H1 (cell line): ENCODE measurements at regions not wholly inside any gene's neighbourhood (a gene's known extent, or its start where the extent isn't known, plus 50 kb on each side); places are given as distances from the start of the nearest gene placed in this dataset.

Experiments used
- CTCF ChIA-PET: fragments of 300-600 bp; sonication (Branson Sonifier 250); formaldehyde crosslinking; loops from one replicate; lab custom pipeline; 2021; ENCODE audit not compliant: partially characterized antibody; lab: Charles Lee
- POLR2A ChIA-PET: fragments of 300-600 bp; sonication (Branson Sonifier 250); formaldehyde crosslinking; loops from one replicate; lab custom pipeline; 2021; ENCODE audit warnings: inconsistent platforms; ENCODE audit not compliant: partially characterized antibody; lab: Charles Lee
- DNase-seq, 2 experiments: peaks; one replicate each; pipeline versions ENCODE4 v3.0.0 to v3.0.0-alpha.2; 2010 to 2022; ENCODE audit warnings: low spot score in 2 of 2, low read depth in 1 of 2, mixed read lengths in 1 of 2
- FAIRE-seq: peaks from 2 replicates; lab custom pipeline; 2011; peaks lifted over from hg19 to GRCh38; lab: Jason Lieb, UNC
- H2AFZ ChIP-seq: 2 replicates; pipeline ENCODE4 v1.8.1; 2012; ENCODE audit warnings: low read length, inconsistent platforms
- H2AK5ac ChIP-seq: 2 replicates; pipeline ENCODE4 v1.6.1; 2013; ENCODE audit warnings: low read depth, low read length
- H2BK120ac ChIP-seq: replicated peaks from 2 replicates; pipeline ENCODE3; 2013; ENCODE audit warnings: low read depth, low read length, inconsistent platforms
- H2BK12ac ChIP-seq: 2 replicates; pipeline ENCODE4 v1.6.1; 2013; ENCODE audit warnings: low read depth, low read length
- H2BK15ac ChIP-seq: 2 replicates; pipeline ENCODE4 v1.6.1; 2013; ENCODE audit warnings: low read length
- H2BK20ac ChIP-seq: 2 replicates; pipeline ENCODE4 v1.6.1; 2013; ENCODE audit warnings: low read length
- H2BK5ac ChIP-seq: 2 replicates; pipeline ENCODE4 v1.6.1; 2013; ENCODE audit warnings: low read depth, low read length
- H3K14ac ChIP-seq: 2 replicates; pipeline ENCODE4 v1.6.1; 2013; ENCODE audit warnings: inconsistent platforms; ENCODE audit not compliant: insufficient read length
- H3K18ac ChIP-seq: 2 replicates; pipeline ENCODE4 v1.6.1; 2013; ENCODE audit warnings: low read length; ENCODE audit errors: extremely low read depth
- H3K23ac ChIP-seq: 2 replicates; pipeline ENCODE4 v1.6.1; 2013; ENCODE audit warnings: inconsistent platforms; ENCODE audit not compliant: insufficient read length
- H3K23me2 ChIP-seq: 2 replicates; pipeline ENCODE4 v1.6.1; 2013; ENCODE audit warnings: low read depth, low read length
- H3K27ac ChIP-seq: 2 replicates; pipeline ENCODE4 v1.6.1; 2011; ENCODE audit warnings: low read depth, low read length, inconsistent platforms
- H3K27me3 ChIP-seq, 4 experiments: replicated peaks in 1 of 4; 1 replicate in 1 of 4; 2 replicates in 3 of 4; pipeline versions ENCODE4 v1.6.1 to v1.8.1; 2011 to 2013; ENCODE audit warnings: low read length in 3 of 4, mild to moderate bottlenecking in 3 of 4, inconsistent platforms in 2 of 4, mixed read lengths in 2 of 4, moderate library complexity in 1 of 4; ENCODE audit not compliant: control insufficient read depth in 3 of 4, insufficient read depth in 3 of 4; ENCODE audit errors: extremely low read depth in 1 of 4
- H3K36me3 ChIP-seq, 4 experiments: 2 replicates each; pipeline versions ENCODE4 v1.6.1 to v1.8.1; 2011 to 2013; ENCODE audit warnings: mild to moderate bottlenecking in 4 of 4, low read length in 3 of 4, moderate library complexity in 2 of 4, control low read depth in 1 of 4, inconsistent platforms in 1 of 4; ENCODE audit not compliant: insufficient read depth in 4 of 4, control insufficient read depth in 2 of 4
- H3K4ac ChIP-seq: replicated peaks from 2 replicates; pipeline ENCODE3; 2013; ENCODE audit warnings: low read length, low read depth, mixed read lengths, inconsistent platforms; ENCODE audit not compliant: insufficient read length
- H3K4me1 ChIP-seq, 4 experiments: replicated peaks in 1 of 4; 1 replicate in 1 of 4; 2 replicates in 3 of 4; pipeline versions ENCODE4 v1.6.1 to v1.8.1; 2011 to 2013; ENCODE audit warnings: low read length in 3 of 4, inconsistent platforms in 2 of 4, mixed read lengths in 1 of 4; ENCODE audit not compliant: insufficient read depth in 4 of 4, control insufficient read depth in 3 of 4
- H3K4me2 ChIP-seq, 2 experiments: 2 replicates each; pipeline versions ENCODE4 v1.6.1 to v1.8.1; 2011 to 2013; ENCODE audit warnings: low read depth in 2 of 2, low read length in 2 of 2, control low read depth in 1 of 2, inconsistent platforms in 1 of 2, mild to moderate bottlenecking in 1 of 2; ENCODE audit not compliant: insufficient read depth in 1 of 2
- H3K4me3 ChIP-seq, 4 experiments: fragments of 200-600, 300-600 bp in 1 of 4; sonication (generic), shearing (Covaris generic), sonication (Bioruptor Twin) in 1 of 4; 2 replicates each; pipeline versions ENCODE4 v1.5.1 to v1.8.1; 2011 to 2016; ENCODE audit warnings: low read length in 4 of 4, low read depth in 3 of 4, control low read depth in 2 of 4, inconsistent platforms in 2 of 4, mild to moderate bottlenecking in 2 of 4, mixed read lengths in 1 of 4, moderate library complexity in 1 of 4; ENCODE audit not compliant: insufficient read depth in 2 of 4; ENCODE audit errors: extremely low read depth in 1 of 4
- H3K56ac ChIP-seq: replicated peaks from 2 replicates; pipeline ENCODE3; 2013; ENCODE audit warnings: low read depth, mild to moderate bottlenecking, mixed read lengths, low read length, inconsistent platforms; ENCODE audit not compliant: insufficient read length
- H3K79me1 ChIP-seq: 2 replicates; pipeline ENCODE4 v1.6.1; 2013; ENCODE audit warnings: low read depth, low read length, control low read depth
- H3K79me2 ChIP-seq, 2 experiments: 2 replicates each; pipeline versions ENCODE4 v1.6.1 to v1.8.1; 2012 to 2013; ENCODE audit warnings: low read length in 2 of 2, mild to moderate bottlenecking in 2 of 2, inconsistent platforms in 1 of 2; ENCODE audit not compliant: insufficient read depth in 2 of 2, control insufficient read depth in 1 of 2
- H3K9ac ChIP-seq, 4 experiments: replicated peaks in 1 of 4; 1 replicate in 1 of 4; 2 replicates in 3 of 4; pipeline versions ENCODE4 v1.6.1 to v1.8.1; 2011 to 2013; ENCODE audit warnings: low read depth in 3 of 4, low read length in 3 of 4, control low read depth in 2 of 4, mild to moderate bottlenecking in 2 of 4, moderate library complexity in 2 of 4, inconsistent platforms in 1 of 4; ENCODE audit errors: extremely low read depth in 1 of 4
- H3K9me3 ChIP-seq, 2 experiments: 2 replicates each; pipeline versions ENCODE4 v1.6.1 to v1.8.1; 2012 to 2013; ENCODE audit warnings: mild to moderate bottlenecking in 2 of 2, moderate library complexity in 2 of 2, control low read depth in 1 of 2, inconsistent platforms in 1 of 2, low read depth in 1 of 2, low read length in 1 of 2, mixed read lengths in 1 of 2; ENCODE audit not compliant: insufficient read depth in 2 of 2
- H4K20me1 ChIP-seq, 2 experiments: replicated peaks in 1 of 2; 2 replicates each; pipeline versions ENCODE3 to v1.8.1; 2011 to 2013; ENCODE audit warnings: inconsistent platforms in 2 of 2, low read length in 2 of 2, mild to moderate bottlenecking in 1 of 2; ENCODE audit not compliant: insufficient read depth in 2 of 2, control insufficient read depth in 1 of 2
- H4K5ac ChIP-seq: 2 replicates; pipeline ENCODE4 v1.6.1; 2013; ENCODE audit warnings: low read length, low read depth, mixed read lengths, inconsistent platforms; ENCODE audit not compliant: insufficient read length
- H4K8ac ChIP-seq: 2 replicates; pipeline ENCODE4 v1.8.0; 2013; ENCODE audit warnings: mild to moderate bottlenecking, moderate library complexity, low read length, inconsistent platforms; ENCODE audit not compliant: insufficient read depth; ENCODE audit errors: extremely low read depth
- H4K91ac ChIP-seq: replicated peaks from 2 replicates; pipeline ENCODE3; 2013; ENCODE audit warnings: low read length, mixed read lengths, inconsistent platforms; ENCODE audit not compliant: insufficient read length
- BRCA1 ChIP-seq: IDR thresholded peaks from 2 replicates; pipeline ENCODE4 v1.6.1; 2012; ENCODE audit warnings: low read depth, low read length, improper control_type of control experiment
- CBX5 ChIP-seq: fragments of 300-800, 300-1000 bp; sonication (generic); IDR thresholded peaks from 2 replicates; pipeline ENCODE4 v1.7.1; 2016; ENCODE audit warnings: antibody characterized with exemption, low read length, low read depth
- CHD1 ChIP-seq: IDR thresholded peaks from 2 replicates; pipeline ENCODE4 v1.6.1; 2012; ENCODE audit warnings: low read depth, low read length, improper control_type of control experiment
- EGR1 ChIP-seq: IDR thresholded peaks from 2 replicates; pipeline ENCODE4 v1.6.1; 2011; ENCODE audit warnings: low read depth, low read length, borderline replicate concordance
- HDAC6 ChIP-seq: IDR thresholded peaks from one replicate; pipeline ENCODE4 v1.7.1; 2012; ENCODE audit warnings: low read depth, mild to moderate bottlenecking, inconsistent platforms, low read length, moderate library complexity
- JUND ChIP-seq: IDR thresholded peaks from 2 replicates; pipeline ENCODE4 v1.6.1; 2011; ENCODE audit warnings: mild to moderate bottlenecking, improper control_type of control experiment, low read length
- KDM1A ChIP-seq: fragments of 200-600, 300-600 bp; sonication (generic); IDR thresholded peaks from 2 replicates; pipeline ENCODE4 v1.7.1; 2016; ENCODE audit warnings: mild to moderate bottlenecking, low read length, borderline replicate concordance
- KDM4A ChIP-seq: IDR thresholded peaks from one replicate; pipeline ENCODE4 v1.7.1; 2012; ENCODE audit warnings: low read depth, mild to moderate bottlenecking, moderate library complexity, low read length, inconsistent platforms; ENCODE audit not compliant: severe bottlenecking
- NANOG ChIP-seq: IDR thresholded peaks from 2 replicates; pipeline ENCODE4 v1.6.1; 2011; ENCODE audit warnings: low read length, low read depth, mild to moderate bottlenecking, inconsistent platforms; ENCODE audit not compliant: insufficient read depth, poor library complexity, severe bottlenecking
- NRF1 ChIP-seq: IDR thresholded peaks from 2 replicates; pipeline ENCODE4 v1.6.1; 2011; ENCODE audit warnings: mild to moderate bottlenecking, low read depth, low read length, improper control_type of control experiment
- POLR2A ChIP-seq, 2 experiments: IDR thresholded peaks; 1 replicate in 1 of 2; 2 replicates in 1 of 2; pipeline ENCODE4 v1.6.1; 2011; ENCODE audit warnings: low read depth in 2 of 2, low read length in 2 of 2, mild to moderate bottlenecking in 2 of 2; ENCODE audit errors: control extremely low read depth in 1 of 2
- POU5F1 ChIP-seq: IDR thresholded peaks from 2 replicates; pipeline ENCODE4 v1.6.1; 2011; ENCODE audit warnings: low read depth, mild to moderate bottlenecking, low read length, moderate library complexity
- SIX5 ChIP-seq: IDR thresholded peaks from 2 replicates; pipeline ENCODE4 v1.6.1; 2011; ENCODE audit warnings: mild to moderate bottlenecking, low read depth, low read length
- SRF ChIP-seq: IDR thresholded peaks from 2 replicates; pipeline ENCODE4 v1.6.1; 2011; ENCODE audit warnings: mild to moderate bottlenecking, low read depth, low read length, moderate library complexity
- YY1 ChIP-seq: IDR thresholded peaks from 2 replicates; pipeline ENCODE4 v1.6.1; 2011; ENCODE audit warnings: low read depth, mild to moderate bottlenecking, low read length
- WGBS, 2 experiments: shearing (Covaris generic) in 1 of 2; methylation state at CpG; one replicate each; pipeline versions ENCODE4 v1.1.6 to v1.1.7; 2013 to 2015; ENCODE audit warnings: low lambda C conversion rate in 2 of 2, mixed read lengths in 2 of 2, inconsistent platforms in 1 of 2, low coverage in 1 of 2, missing lambda C conversion rate in 1 of 2; ENCODE audit not compliant: insufficient replicate concordance in 2 of 2, insufficient coverage in 1 of 2, insufficient read length in 1 of 2; ENCODE audit errors: extremely low coverage in 1 of 2, missing lambda C conversion rate in 1 of 2; 5-methylcytosine and 5-hydroxymethylcytosine counted together

DNA sequence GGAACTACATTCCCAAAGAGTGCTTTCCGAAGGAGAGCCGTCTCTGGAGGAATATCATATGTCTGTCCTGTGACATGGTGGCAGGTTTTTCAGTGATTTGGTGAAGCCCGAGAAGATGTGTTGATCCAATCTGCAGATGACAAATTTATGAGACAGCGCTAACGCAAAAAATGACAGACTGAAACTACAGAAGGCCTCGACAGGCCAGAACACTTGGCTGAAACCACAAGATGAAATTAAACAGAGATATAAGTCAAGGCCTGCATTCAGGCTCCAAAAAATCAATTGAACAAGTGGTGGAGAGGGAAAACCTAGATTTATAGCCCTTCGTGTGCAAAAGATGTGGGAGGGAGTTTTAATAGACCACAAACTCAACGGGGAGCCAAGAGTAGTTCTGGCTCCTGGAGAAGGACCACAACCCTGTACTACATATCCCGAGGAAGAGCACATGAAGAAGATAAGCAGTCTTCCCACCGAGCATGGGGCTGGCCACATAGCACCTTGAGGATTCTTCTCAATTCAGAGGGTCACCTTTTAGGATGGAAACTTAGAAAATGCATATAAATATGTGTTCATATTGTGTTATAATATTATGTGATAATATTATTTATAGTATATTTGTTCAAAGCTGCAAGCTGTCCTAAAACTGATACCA is 231.3 kb upstream of the PDE10A start:
- no peak overlapping the region for H3K56ac ChIP-seq
- no peaks in the 10 kb centered on the region for H3K79me2 ChIP-seq
- H3K27ac ChIP-seq: no peak overlapping the region
- H4K20me1 ChIP-seq: no peaks in the 10 kb centered on the region
- no peak overlapping the region for H3K18ac ChIP-seq
- H3K14ac ChIP-seq: no peak overlapping the region
- POLR2A ChIA-PET: no interaction called here
- H3K4me1 ChIP-seq: peaks cover 0 to 6% (median 0%) of the 10 kb centered on the region in 4 experiments; a peak in 1 of 7 replicates
- H3K79me1 ChIP-seq: no peaks in the 10 kb centered on the region
- H3K4me3 ChIP-seq: no peak overlapping the region
- FAIRE-seq (no peak), DNase-seq (no peak)
- 89% methylated on average over 10 of the region's 10 CpGs; no CpG with 5 or more reads in 1 of the 2 experiments for WGBS, 2 experiments
- no peaks in the 10 kb centered on the region for H3K27me3 ChIP-seq
- no peak overlapping the region for H4K5ac ChIP-seq
- no peaks in the 10 kb centered on the region for H3K9me3 ChIP-seq
- no peak overlapping the region for H2BK12ac ChIP-seq
- H4K91ac ChIP-seq: no peak overlapping the region
- no peak overlapping the region for H3K9ac ChIP-seq
- H2AK5ac ChIP-seq: no peak overlapping the region
- no peak overlapping the region for H4K8ac ChIP-seq
- no peak overlapping the region for H3K4me2 ChIP-seq
- H3K23me2 ChIP-seq: no peaks in the 10 kb centered on the region; the same call in 1 of the 2 replicates
- H2AFZ ChIP-seq: no peak overlapping the region
- H2BK20ac ChIP-seq: no peak overlapping the region
- CTCF ChIA-PET: interaction anchor here (0.7 to 10.9 kb wide), 5 partner anchors 9 to 211 kb away, joined by 3 to 111 read pairs (median 5); no protein-coding TSS in a partner anchor
- H3K23ac ChIP-seq: no peak overlapping the region
- no peak overlapping the region for H2BK120ac ChIP-seq
- H3K36me3 ChIP-seq: no peaks in the 10 kb centered on the region
- H2BK15ac ChIP-seq: no peak overlapping the region
- no peak overlapping the region for H2BK5ac ChIP-seq
- H3K4ac ChIP-seq: no peak overlapping the region
- no peak for TF ChIP-seq POU5F1
- TF ChIP-seq YY1: no peak
- TF ChIP-seq JUND: no peak
- TF ChIP-seq SRF: no peak
- TF ChIP-seq CBX5: no peak
- TF ChIP-seq CHD1: no peak
- no peak for TF ChIP-seq SIX5
- TF ChIP-seq HDAC6: no peak
- no peak for TF ChIP-seq EGR1
- TF ChIP-seq POLR2A (IDR thresholded peaks at IDR 0.05; ENCODE audit: control extremely low read depth in 1 of 2, low read depth in 2 of 2, low read length in 2 of 2): no peak
- no peak for TF ChIP-seq KDM1A
- TF ChIP-seq KDM4A: no peak
- TF ChIP-seq BRCA1: no peak
- TF ChIP-seq NRF1: no peak
- TF ChIP-seq NANOG: no peak
